OCI-LY3 (cell line): ENCODE measurements at regions not wholly inside any gene's neighbourhood (a gene's known extent, or its start where the extent isn't known, plus 50 kb on each side); places are given as distances from the start of the nearest gene placed in this dataset.

Experiments
- H2AFZ ChIP-seq: fragments of 200-600, 300-600 bp; shearing (Covaris generic); 2 replicates; pipeline ENCODE4 v1.6.0; 2014; ENCODE audit warnings: antibody characterized with exemption, low read depth, low read length
- H3K27ac ChIP-seq: fragments of 200-600, 300-600 bp; sonication (generic); 2 replicates; pipeline ENCODE4 v1.5.1; 2014; ENCODE audit warnings: mild to moderate bottlenecking, low read length, moderate library complexity, mixed read lengths
- H3K27me3 ChIP-seq: fragments of 200-600, 300-600 bp; sonication (generic); 2 replicates; pipeline ENCODE4 v1.6.1; 2014; ENCODE audit warnings: low read depth, low read length, mixed read lengths
- H3K36me3 ChIP-seq: fragments of 200-600, 300-600 bp; sonication (generic); replicated peaks from 2 replicates; pipeline ENCODE3; 2014; ENCODE audit warnings: low read depth, low read length, mixed read lengths
- H3K4me1 ChIP-seq: fragments of 300-600, 200-600 bp; sonication (generic); 2 replicates; pipeline ENCODE4 v1.6.1; 2014; ENCODE audit warnings: low read length, mixed read lengths
- H3K4me2 ChIP-seq: fragments of 200-600, 300-600 bp; sonication (generic); 2 replicates; pipeline ENCODE4 v1.6.1; 2014; ENCODE audit warnings: low read length, mixed read lengths
- H3K4me3 ChIP-seq: fragments of 300-600, 200-600 bp; sonication (generic); 2 replicates; pipeline ENCODE4 v1.5.1; 2014; ENCODE audit warnings: antibody characterized with exemption, mild to moderate bottlenecking, low read length, moderate library complexity
- H3K79me2 ChIP-seq: fragments of 300-600, 200-600 bp; shearing (Covaris generic); 2 replicates; pipeline ENCODE4 v1.6.1; 2014; ENCODE audit warnings: mild to moderate bottlenecking, low read length, mixed read lengths
- H3K9ac ChIP-seq: fragments of 300-600, 200-600 bp; shearing (Covaris generic); 2 replicates; pipeline ENCODE4 v1.6.0; 2014; ENCODE audit warnings: mild to moderate bottlenecking, low read length, moderate library complexity
- H3K9me3 ChIP-seq: fragments of 200-600, 300-600 bp; shearing (Covaris generic); 2 replicates; pipeline ENCODE4 v1.6.1; 2014; ENCODE audit warnings: low read length, mixed read lengths; ENCODE audit not compliant: insufficient read depth
- H4K20me1 ChIP-seq: fragments of 200-600, 300-600 bp; sonication (generic); 2 replicates; pipeline ENCODE4 v1.6.1; 2016; ENCODE audit warnings: low read length, mixed read lengths; ENCODE audit not compliant: insufficient read depth
- CTCF ChIP-seq: fragments of 200-600, 300-600 bp; sonication (generic); IDR thresholded peaks from 2 replicates; pipeline ENCODE4 v1.5.1; 2014; ENCODE audit warnings: antibody characterized with exemption, low read length, low read depth
- EZH2phosphoT487 ChIP-seq: fragments of 200-600 bp; shearing (Covaris generic); IDR thresholded peaks from 2 replicates; pipeline ENCODE4 v1.6.1; 2018; ENCODE audit warnings: antibody characterized with exemption, mixed run types, low read depth

- Histone ChIP-seq H3K9ac (no peak overlapping the region), H3K4me3 (no peak overlapping the region), H3K79me2 (no peaks in the 10 kb centered on the region), H3K4me1 (no peaks in the 10 kb centered on the region), H3K4me2 (no peak overlapping the region), H3K27ac (no peak overlapping the region), H2AFZ (no peak overlapping the region), H4K20me1 (no peaks in the 10 kb centered on the region), H3K36me3 (no peaks in the 10 kb centered on the region), H3K27me3 (no peaks in the 10 kb centered on the region), H3K9me3 (no peaks in the 10 kb centered on the region)
- no peak for TF ChIP-seq EZH2phosphoT487
- TF ChIP-seq CTCF, result no peak
Observed at GRCh38 chr1:99122039-99122438, 117.4 kb upstream of the PLPPR5 start.

GRCh38 chr1:99123936-99124335, 119.3 kb upstream of the PLPPR5 start:
- Histone ChIP-seq H3K9me3 (no peaks in the 10 kb centered on the region), H3K9ac (no peak overlapping the region), H3K4me1 (no peaks in the 10 kb centered on the region), H4K20me1 (no peaks in the 10 kb centered on the region), H3K36me3 (no peaks in the 10 kb centered on the region), H2AFZ (no peak overlapping the region), H3K4me3 (no peak overlapping the region), H3K4me2 (no peak overlapping the region), H3K27me3 (no peaks in the 10 kb centered on the region), H3K27ac (no peak overlapping the region), H3K79me2 (no peaks in the 10 kb centered on the region)
- TF ChIP-seq CTCF, result no peak
- no peak for TF ChIP-seq EZH2phosphoT487

- H3K27me3 ChIP-seq, result no peaks in the 10 kb centered on the region
- no peaks in the 10 kb centered on the region for H3K79me2 ChIP-seq
- no peak overlapping the region for H2AFZ ChIP-seq
- H3K4me2 ChIP-seq, result no peak overlapping the region
- H4K20me1 ChIP-seq, result no peaks in the 10 kb centered on the region
- no peak overlapping the region for H3K9ac ChIP-seq
- H3K4me3 ChIP-seq, result no peak overlapping the region
- H3K4me1 ChIP-seq, result no peaks in the 10 kb centered on the region
- TF ChIP-seq CTCF (no peak), EZH2phosphoT487 (no peak)
- no peak overlapping the region for H3K27ac ChIP-seq
- no peaks in the 10 kb centered on the region for H3K9me3 ChIP-seq
- H3K36me3 ChIP-seq, result no peaks in the 10 kb centered on the region
Observed at GRCh38 chr1:99131546-99131945, 126.9 kb upstream of the PLPPR5 start.

- Histone ChIP-seq H3K4me2 (no peak overlapping the region), H3K79me2 (no peaks in the 10 kb centered on the region), H3K27me3 (no peaks in the 10 kb centered on the region), H3K27ac (no peak overlapping the region), H2AFZ (no peak overlapping the region), H3K4me3 (no peak overlapping the region), H3K9ac (no peak overlapping the region), H3K36me3 (no peaks in the 10 kb centered on the region), H3K9me3 (no peaks in the 10 kb centered on the region), H3K4me1 (no peaks in the 10 kb centered on the region), H4K20me1 (no peaks in the 10 kb centered on the region)
- TF ChIP-seq EZH2phosphoT487, result no peak
- no peak for TF ChIP-seq CTCF
Observed at GRCh38 chr1:99133756-99134500, 129.3 kb upstream of the PLPPR5 start.
